CD4-positive, alpha-beta T cell treated with Interferon gamma for 1 hour (primary cell): ENCODE measurements at regions not wholly inside any gene's neighbourhood (a gene's known extent, or its start where the extent isn't known, plus 50 kb on each side); places are given as distances from the start of the nearest gene placed in this dataset.

Source experiments
- DNase-seq: peaks from one replicate; pipeline ENCODE4 v3.0.0-alpha.2; 2020

DNA sequence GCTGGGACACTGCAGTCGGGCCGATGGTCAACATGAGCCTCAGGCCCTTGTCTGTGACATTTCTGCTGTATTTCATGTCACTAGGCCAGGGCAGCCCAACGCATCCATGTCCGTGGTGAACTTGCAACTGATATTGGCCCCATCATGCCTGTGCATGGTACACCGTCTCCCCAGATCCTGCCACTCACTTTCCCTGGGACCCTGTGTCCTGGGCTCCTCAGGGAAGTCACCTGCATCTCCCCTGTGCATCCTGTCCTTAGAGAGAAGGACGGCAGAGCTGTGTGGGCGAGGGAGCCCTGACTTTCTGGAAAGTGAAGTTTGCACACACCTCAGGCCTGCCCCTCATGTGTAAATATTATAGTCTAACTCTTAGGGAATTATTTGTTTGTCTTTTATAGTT is 123.3 kb downstream of the ACKR3 start:
- no peak for DNase-seq

DNA sequence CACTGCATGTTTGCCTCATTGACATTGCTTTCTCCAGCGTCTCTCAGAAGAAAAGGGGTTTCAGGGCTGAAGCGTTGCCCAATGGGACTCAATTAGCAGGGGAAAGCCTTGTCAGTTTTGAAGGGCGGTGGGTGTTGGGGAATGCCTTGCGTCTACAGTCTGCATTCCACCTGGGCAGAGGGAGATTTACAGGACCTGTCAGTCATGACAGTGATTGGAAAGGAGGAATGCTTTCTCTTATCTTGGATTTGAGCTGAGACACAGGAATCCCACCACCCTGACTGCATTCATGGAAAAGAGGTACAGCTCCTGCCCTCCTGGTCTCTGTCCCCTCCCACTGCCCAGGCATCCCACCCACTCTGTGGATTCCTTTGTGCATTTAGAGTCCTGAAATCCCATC is 123.9 kb downstream of the ACKR3 start:
- DNase-seq, result no peak

DNA sequence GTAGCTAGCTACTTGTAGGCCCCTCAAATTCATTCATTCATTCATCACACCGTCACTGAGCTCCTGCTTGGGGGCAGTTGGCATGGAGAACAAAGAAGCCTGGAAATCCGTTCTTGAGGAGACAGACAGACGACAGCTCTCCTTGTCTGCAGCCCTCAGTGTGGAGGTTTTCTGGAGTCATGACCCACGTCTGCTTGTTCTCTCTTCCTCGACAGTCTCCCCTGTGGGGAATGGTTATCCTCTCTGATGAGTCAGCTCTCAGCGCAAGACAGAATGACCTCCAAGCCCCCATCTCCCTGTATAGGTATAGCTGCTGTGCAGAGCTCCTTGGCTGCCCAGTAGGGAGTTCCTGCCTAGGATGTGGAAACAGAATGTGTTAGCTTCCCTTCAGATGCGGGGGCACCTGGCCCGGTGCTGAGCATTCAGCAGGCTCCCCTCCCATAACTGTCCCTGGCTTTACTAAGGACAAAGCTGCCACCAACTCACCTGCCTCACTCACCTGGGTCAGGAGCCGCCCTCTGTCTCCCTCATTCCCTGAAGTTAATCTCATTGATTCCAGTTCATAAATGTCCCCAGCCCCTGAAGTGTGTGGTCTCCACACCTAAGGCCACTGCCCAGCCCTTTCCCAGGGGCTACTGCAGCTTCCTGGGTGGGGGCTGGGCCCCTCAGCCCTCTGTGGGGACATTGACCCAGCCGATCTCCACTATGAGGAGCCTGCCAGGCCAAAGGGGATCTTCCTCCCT is 124.7 kb downstream of the ACKR3 start:
- DNase-seq, result no peak

DNA sequence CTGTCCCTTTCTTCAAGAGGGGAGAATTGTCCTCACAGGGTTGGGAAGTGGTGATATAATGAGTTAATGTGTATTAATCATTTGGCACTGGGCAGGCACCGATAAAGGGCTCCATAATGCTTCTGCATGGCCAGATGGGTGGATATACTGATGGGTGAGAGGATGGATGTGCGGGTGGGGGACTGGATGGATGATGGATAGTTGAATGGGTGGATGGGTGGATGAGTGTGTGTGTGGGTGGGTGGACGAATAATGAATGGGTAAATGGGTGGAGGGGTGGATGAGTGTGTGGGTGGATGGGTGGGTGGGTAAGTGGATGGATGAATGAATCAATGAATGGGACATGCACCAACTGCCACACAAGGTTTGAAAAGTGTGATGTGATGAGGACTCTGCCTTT is 127.2 kb downstream of the ACKR3 start:
- no peak for DNase-seq

DNA sequence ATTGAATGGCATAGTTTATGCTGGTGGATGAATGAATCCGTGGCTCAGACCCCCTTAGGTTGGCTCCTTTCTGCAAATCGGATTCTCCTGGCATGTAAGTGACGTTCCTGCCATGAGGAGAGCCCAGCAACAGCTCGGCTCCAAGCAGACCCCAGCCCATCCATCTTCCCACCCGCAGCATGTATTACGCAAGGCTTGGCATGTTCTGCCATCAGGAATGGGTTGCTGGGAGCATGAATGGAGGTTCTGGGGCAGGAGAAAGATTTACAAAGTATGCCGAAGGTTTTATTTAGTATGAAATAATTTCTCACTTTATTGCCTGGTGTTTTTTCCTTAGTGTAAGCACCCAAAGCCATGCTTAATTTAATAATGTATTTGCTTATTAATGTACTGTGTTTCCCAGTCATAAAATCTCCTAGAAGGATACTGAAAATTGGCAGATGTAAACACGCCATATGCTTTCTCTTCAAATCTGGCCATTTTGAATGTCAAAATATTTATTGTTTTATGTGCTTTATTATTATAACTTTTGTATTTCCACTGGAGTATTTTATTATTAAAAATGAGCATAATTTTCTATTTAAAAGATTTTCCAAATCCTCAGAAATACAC is 128.5 kb downstream of the ACKR3 start:
- no peak for DNase-seq

DNA sequence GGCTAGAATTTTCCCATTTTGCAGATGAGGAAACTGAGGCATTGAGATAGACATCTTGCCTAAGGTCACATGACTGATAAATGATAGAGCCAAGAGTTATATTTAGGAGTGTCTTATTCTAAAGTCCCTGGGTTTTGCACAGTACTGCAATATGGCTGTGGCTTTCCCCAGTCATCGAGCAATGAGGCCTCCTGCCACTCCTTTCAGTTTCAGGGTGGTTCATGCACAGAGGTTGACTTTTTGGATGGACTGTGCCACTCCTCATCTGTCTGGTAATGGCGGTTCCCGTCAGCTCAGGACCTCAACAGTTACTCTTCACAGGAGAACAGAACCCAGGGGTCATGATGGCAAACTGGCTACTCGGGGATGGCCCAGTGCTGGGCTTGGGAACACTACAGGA is 131.1 kb downstream of the ACKR3 start:
- DNase-seq, result no peak

DNA sequence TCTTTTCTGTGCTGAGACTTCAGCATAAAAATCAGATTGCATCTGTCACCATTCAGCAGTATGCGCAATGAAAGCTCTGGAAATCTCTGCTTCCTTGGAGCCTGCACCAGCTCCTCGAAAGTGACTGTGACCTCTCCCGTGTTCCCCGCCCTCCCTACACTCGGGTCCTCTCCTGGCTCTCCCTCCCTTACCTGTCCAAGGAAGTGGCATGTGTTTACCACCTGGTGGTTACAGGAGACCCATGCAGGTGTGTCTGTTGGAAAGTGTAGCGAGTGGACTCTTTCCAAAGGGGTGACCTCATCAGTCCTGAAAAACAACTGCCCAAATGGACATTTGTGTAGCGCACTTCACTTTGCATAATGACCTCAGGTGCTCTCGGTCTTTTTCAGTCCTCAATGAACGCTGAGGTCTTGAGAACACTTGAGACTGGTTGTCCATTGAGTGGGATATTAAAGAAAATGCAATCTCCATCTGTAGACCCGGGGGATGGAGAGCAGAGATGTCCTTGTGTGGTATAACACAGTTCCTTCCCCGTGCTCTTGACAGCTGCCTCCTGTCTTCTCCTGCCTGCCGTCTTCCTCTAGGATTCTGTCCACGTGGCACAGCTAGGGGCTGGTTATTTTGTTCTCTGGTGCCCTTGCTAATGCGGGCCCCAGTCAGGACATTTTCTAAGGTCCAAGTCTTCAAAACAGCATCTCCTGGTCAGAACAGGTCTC is 133.2 kb downstream of the ACKR3 start:
- DNase-seq, result no peak

DNA sequence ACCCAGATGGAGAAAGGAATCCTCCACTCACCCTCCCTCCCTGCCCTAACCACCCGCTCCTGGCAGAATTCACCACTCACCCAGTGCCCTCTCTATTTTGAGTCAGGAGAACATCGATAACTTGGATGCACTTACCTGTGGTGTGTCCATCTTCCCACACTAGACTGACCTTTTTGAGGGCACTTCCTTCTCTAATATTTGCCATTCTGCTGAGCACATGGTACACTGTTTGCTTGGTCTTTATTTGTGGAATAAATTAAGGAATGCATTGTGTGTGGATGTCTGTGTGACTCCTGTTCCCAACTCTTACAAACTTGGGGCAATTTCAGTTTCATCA is 133.7 kb downstream of the ACKR3 start:
- no peak for DNase-seq

DNA sequence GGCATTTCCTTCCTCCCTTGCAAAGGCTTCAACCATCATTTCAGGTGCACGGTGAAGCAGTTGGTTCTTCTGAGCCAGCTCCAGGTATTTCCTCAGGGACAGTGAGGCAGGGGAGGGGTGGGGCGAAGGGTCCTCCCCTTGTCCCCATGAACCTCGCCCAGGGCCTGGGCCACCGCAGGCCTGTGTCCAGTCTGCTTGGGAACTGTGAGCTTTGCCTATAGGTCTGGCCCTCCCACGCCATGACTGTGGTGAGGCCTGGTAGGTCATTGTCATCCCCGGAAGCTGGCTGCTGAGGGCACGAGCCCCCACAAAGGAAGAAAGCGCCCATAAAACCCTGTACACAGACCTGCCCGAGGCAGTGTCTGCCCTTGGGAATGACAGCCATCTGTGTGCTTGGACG is 134.3 kb downstream of the ACKR3 start:
- no peak for DNase-seq

DNA sequence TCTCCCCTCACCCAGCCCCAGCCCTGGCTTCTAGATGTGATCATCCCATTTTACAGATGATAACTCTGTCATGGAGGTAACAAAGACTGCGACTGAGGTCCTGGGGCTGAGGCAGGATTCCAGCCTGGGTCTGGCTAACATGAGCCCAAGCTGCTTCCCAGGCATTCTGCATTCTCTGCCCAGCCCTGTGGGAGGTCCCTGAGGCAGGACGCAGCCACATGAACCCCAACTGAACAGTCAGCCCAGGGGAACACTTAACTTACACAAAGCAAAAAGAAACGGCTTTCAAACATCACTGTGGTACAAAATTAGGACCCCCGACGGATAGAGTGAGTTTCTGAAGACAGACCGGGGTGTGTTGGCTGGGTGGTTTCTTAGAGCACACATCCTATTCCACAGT is 135.3 kb downstream of the ACKR3 start:
- DNase-seq, result no peak

DNA sequence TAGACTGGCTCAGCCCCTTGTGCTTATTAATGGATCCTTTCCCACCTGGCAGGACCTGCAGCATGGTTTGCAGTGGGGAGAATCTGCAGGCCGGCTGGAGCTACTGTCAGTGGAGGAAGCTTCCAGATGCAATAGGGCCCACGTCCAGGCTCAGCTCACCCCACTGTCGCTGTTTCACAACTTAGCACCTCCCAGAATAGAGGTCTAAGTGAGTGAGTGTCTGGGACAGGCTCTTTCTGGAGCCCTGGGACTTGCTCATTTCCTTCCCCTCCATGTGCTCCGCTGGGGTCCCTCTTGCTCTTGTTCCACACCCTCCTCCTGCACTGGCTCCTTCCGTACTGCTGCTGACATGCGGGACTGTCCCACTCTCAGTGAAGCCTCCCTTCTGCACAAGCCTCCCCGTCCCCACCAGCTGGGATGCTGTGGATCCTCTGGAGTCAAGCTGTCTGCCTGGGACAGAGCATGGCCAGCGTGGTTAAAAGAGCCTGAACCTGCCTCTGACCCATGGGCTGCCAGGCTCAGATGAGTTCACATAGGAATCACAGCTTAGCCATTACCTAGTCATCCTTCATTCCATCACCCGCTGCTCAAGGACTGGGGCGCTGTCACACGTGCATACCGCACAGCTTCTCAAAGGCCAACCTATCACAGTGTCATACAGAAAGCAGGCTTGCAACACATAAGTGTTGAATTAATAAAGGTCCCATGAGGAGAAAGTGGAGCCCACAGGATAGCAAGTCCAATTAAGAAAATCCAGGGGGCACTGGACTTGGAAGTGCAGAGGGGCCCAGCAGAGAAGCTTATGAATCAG is 135.9 kb downstream of the ACKR3 start:
- no peak for DNase-seq

DNA sequence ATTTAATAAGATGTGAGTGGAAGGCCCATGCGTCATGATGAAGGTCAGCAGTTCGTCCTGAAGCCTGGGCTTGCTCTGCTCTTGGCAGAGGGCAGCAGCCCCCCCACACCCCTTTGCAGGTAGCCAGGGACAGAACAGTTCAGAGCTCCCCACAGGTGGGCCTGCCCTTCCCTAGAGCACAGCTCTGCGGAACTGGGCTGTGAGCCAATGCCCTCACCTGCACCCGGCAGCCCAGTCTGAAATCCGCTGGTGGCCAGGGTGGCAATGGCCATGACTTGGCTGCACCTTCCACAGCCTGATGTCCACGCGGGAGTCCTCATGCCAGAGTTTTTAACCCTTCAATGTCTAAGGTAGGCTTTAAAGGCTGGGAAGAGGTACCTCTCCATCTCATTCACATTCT is 136.7 kb downstream of the ACKR3 start:
- no peak for DNase-seq

DNA sequence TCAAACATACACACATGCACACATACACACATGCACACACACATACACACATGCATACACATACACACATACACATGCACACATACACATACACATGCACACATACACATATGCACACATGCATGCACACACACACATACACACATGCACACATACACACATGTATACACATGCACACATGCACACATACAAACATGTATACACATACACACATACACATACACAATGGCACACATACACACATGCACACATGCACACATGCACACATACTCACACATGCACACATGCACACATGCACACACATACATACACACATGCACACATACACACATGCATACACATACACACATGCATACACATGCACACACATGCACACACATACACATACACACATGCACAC is 137.2 kb downstream of the ACKR3 start:
- DNase-seq, result no peak

DNA sequence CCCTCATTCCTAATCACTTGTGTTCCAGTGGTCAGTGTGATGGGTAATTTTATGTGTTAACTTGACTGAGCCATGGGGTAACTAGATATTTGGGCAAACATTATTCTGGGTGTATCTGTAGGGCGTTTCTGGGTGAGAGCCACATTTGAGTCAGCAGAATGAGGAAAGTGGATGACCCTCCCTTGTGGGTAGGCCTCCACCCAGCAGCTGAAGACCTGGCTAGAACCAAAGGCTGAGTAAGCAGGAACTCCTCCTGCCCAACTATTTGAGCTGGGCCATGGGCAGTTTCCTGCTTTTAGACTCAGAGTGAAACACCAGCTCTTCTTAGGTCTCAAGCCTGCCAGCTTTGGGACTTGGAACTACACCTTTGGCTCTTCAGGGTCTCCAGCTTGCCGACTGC is 141.8 kb downstream of the ACKR3 start:
- peak; percentile 42 for DNase-seq

DNA sequence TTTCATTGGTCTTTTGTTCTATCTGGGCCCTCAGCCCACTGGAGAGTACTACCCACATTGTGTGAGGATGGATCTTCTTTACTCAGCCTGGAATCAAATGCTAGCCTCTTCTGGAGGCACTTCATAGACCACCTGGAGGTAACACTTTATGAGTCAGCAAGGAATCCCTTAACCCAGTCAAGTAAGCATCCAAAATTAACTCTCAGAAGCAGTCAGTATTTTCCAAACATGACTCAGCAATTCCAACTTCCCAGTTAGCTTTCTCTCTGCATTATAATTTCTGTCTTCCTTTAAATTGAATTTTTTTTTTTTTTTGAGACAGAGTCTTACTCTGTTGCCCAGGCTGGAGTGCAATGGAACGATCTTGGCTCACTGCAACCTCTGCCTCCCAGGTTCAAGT is 142.7 kb downstream of the ACKR3 start:
- no peak for DNase-seq

DNA sequence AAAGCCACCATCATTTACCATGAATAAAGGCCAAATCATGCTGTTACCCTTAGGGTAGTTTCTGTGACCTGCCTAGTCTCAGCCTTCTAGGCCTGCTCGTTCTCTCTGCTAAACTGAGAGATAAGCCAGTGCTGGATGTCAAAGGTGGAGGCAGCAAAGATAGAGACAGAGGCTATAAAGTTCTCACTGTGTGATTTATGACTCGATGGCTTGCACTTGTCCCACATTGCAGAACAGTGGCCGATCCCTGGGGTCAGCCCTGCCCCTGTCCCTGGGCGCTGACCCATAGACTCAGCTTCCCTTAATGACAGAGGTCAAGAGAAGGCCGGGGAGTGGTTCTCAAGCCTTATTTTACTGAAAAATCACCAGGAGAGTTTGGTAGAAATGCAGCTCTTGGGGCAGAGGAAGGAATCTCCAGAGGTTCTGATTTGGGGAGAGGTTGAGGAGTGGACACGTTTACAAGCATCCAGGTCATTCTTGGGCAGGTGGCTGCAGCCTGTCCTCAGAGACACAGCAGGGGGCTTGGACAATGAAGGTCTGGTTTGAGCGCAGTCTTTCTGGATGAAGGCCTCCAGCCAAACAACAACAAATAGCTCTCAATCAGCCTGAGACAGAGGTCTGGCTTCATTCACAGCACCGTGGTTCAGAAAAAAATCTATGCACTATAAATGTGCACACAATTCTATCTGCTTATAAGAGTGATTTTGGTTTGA is 143.5 kb downstream of the ACKR3 start:
- DNase-seq, result no peak

DNA sequence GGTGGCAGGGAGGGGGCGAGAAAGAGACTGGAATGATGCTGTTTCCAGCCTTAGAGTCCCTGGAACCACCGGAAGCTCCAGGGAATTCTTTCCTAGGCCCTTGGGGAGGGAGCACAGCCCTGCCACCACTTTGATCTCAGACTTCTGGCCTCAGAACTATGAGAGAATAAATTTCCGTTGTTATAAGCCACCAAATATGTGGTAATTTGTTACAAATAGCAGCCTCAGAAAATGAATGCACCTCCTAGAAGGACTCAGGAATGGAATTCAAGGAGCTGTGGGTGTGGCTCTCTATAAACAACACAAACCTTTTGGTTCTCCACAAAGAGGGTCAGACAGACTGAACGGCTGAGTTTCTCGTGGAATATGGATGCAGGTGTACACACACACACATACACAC is 144.5 kb downstream of the ACKR3 start:
- DNase-seq, result no peak

DNA sequence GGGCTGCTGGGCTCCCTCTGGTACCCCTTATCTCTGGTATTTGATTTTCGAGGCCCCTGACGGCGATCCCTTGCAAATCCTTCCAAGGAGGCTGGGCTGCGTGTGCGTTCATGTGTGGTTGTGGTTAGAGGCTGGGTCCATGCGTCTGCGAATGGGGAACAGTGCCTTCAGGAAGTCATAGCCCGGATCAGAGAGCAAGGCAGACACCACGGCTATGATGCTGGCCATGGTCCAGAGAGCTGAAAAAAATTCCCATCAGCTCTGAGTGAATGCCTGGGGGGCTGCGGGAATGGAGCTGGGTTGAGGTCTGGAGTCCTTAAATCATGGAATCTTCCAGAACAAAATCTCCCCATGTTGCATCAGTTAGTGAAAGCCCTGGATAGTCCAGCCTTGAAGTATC is 145.5 kb downstream of the ACKR3 start:
- peak; percentile 24 for DNase-seq

DNA sequence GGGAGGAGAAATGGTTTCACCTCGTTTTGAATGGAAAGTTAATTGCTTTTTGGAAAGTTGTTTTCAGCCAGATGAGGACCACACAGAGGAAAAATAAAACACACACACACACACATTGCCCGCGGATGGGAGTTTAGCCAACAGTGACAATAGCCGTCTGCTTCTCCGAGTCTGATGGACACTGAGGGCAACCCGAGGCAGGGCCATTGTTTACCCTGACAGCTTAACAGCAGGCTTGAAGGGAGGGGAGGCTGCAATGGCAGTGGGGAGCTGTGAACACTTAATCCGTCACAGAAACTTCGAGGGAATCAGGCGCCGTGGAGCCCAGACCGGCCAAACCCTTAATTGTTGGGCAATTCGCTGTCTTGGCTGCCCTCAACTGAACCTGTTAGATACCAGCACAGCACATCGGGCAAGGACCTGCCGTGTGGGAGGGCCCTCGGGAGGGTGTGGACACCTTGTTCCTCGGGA is 145.9 kb downstream of the ACKR3 start:
- no peak for DNase-seq

DNA sequence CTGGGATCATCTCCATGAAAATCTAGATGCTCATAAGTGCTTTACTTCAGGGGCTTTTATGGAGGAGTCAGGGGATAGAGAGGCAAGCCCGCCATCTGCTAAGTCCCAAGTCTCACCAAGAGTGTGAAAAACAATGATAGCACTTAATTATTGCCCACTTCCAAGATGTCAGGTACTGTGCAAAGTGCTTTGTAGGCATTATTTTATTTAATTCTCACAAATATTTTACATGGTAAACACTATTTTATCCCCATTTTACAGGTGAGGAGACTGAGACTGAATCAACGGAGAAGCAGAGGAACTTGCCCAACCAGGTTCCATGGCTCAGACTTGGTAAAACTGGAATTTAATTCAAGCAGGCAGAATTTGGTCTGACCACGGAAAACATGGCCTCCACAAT is 147.5 kb downstream of the ACKR3 start:
- no peak for DNase-seq

DNA sequence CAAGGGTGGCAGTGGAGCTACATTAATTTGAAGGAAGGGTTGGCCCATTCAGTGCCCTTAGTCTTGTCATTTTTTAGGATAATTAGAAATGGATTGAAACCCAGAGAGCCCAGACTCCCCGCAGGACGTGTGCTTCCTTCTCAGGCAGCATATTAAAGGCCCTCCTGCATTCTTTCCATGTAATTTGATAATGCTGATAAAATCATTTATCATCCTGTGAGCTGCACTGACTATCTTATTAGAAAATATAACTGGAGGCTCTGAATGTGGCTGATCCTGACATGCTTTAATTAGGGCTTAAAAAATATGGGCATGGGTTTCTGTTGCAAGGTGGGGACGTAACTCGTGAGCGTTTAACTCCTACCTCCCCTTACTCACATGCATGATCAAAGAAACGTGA is 148.1 kb downstream of the ACKR3 start:
- DNase-seq, result no peak

DNA sequence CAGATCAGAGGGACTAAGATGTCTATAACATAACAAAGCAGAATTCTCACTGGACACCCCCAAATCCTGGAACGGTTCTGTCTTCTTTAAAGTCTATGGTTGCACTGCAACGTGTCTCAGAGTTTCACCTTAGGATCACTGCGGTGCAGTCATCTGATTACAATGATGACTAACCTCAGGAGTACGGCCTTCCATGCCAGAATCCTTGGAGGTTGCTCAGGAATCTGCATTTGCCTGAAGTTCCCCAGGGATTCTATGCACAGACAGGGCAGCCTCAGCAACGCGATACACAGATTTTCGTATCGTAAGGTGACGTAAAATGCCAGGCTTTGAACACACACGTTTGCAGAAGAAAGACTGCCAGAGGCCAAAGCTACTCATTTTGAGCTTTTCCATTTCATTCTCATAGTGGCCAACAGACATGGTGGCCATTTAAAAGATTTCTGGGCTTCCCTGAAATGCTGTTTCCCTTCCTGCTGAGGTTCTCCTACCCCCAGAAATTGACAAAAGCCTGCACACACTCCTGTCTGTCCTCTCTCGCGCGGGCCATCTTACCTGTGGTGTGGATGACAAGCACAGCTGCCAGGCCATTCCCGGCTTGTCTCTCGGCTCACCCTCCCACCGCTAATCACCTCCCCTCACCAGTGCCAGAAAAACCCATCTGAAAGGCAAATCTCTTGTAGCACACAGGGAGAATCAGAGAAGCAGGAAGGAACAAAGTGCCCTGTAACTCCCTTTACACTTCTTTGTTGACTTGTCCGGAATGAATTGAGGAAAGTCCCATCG is 148.8 kb downstream of the ACKR3 start:
- DNase-seq, result no peak
